SK-N-SH (cell line): ENCODE measurements at regions not wholly inside any gene's neighbourhood (a gene's known extent, or its start where the extent isn't known, plus 50 kb on each side); places are given as distances from the start of the nearest gene placed in this dataset.

Experiments used
- CTCF ChIA-PET: fragments of 300-600, 350-600 bp; formaldehyde crosslinking; extraction: SDS; loops from one replicate; lab custom pipeline; 2021; lab: Yijun Ruan, JAX
- POLR2A ChIA-PET: fragments of 350-600 bp; sonication (Branson Sonifier 250); formaldehyde crosslinking; extraction: SDS; loops from one replicate; lab custom pipeline; 2020; ENCODE audit warnings: antibody characterized with exemption, inconsistent platforms; lab: Yijun Ruan, JAX
- DNase-seq: peaks from one replicate; pipeline ENCODE4 v3.0.0; 2012
- H2AFZ ChIP-seq: fragments of 200-600 bp; sonication (generic); 2 replicates; pipeline ENCODE4 v1.8.1; 2016; ENCODE audit warnings: antibody characterized with exemption, mild to moderate bottlenecking, low read depth
- H3F3A ChIP-seq: fragments of 200-600 bp; sonication (generic); replicated peaks from 2 replicates; pipeline ENCODE3; 2016; ENCODE audit warnings: antibody characterized with exemption, mild to moderate bottlenecking; ENCODE audit not compliant: insufficient read depth
- H3K27ac ChIP-seq, 2 experiments: fragments of 200-500 bp in 1 of 2; fragments of 200-600 bp in 1 of 2; sonication (Bioruptor generic) in 1 of 2; sonication (generic), shearing (Covaris generic) in 1 of 2; 2 replicates each; pipeline versions ENCODE4 v1.5.1 to v1.6.1; 2014 to 2016; ENCODE audit warnings: low read depth in 2 of 2, inconsistent platforms in 1 of 2, low read length in 1 of 2, mild to moderate bottlenecking in 1 of 2, mixed read lengths in 1 of 2
- H3K27me3 ChIP-seq: fragments of 200-600 bp; sonication (generic), shearing (Covaris generic); 2 replicates; pipeline ENCODE4 v1.6.1; 2016; ENCODE audit warnings: mixed run types; ENCODE audit not compliant: insufficient read depth
- H3K36me3 ChIP-seq, 2 experiments: fragments of 200-500 bp in 1 of 2; fragments of 200-600 bp in 1 of 2; sonication (Bioruptor generic) in 1 of 2; sonication (generic) in 1 of 2; replicated peaks in 1 of 2; 2 replicates each; pipeline versions ENCODE3 to v1.5.1; 2014 to 2016; ENCODE audit warnings: low read length in 1 of 2, mild to moderate bottlenecking in 1 of 2; ENCODE audit not compliant: insufficient read depth in 2 of 2, control insufficient read depth in 1 of 2
- H3K4me1 ChIP-seq, 2 experiments: fragments of 200-500 bp in 1 of 2; fragments of 200-600 bp in 1 of 2; sonication (Bioruptor generic) in 1 of 2; sonication (generic), shearing (Covaris generic) in 1 of 2; 2 replicates each; pipeline versions ENCODE4 v1.5.1 to v1.6.1; 2014 to 2016; ENCODE audit warnings: low read depth in 1 of 2, low read length in 1 of 2, mixed run types in 1 of 2; ENCODE audit not compliant: insufficient read depth in 2 of 2, control insufficient read depth in 1 of 2
- H3K4me2 ChIP-seq: fragments of 200-600 bp; sonication (generic), shearing (Covaris generic); 2 replicates; pipeline ENCODE4 v1.6.1; 2017; ENCODE audit warnings: mixed run types
- H3K4me3 ChIP-seq, 2 experiments: fragments of 200-500 bp in 1 of 2; fragments of 200-600 bp in 1 of 2; sonication (Bioruptor generic) in 1 of 2; sonication (generic), shearing (Covaris generic) in 1 of 2; 2 replicates each; pipeline versions ENCODE4 v1.5.1 to v1.8.1; 2014 to 2016; ENCODE audit warnings: low read depth in 2 of 2, inconsistent platforms in 1 of 2, low read length in 1 of 2, mild to moderate bottlenecking in 1 of 2, mixed read lengths in 1 of 2, moderate library complexity in 1 of 2
- H3K79me2 ChIP-seq: fragments of 200-600 bp; sonication (generic); 2 replicates; pipeline ENCODE4 v1.8.1; 2017; ENCODE audit warnings: mild to moderate bottlenecking; ENCODE audit not compliant: insufficient read depth
- H3K9ac ChIP-seq: fragments of 200-600 bp; sonication (generic); 2 replicates; pipeline ENCODE4 v1.6.1; 2017; ENCODE audit warnings: mixed run types
- H3K9me2 ChIP-seq: fragments of 200-600 bp; sonication (generic); 2 replicates; pipeline ENCODE4 v1.6.1; 2017; ENCODE audit warnings: mixed run types
- H3K9me3 ChIP-seq: fragments of 200-600 bp; sonication (generic); 2 replicates; pipeline ENCODE4 v1.6.1; 2017; ENCODE audit warnings: mixed run types, mild to moderate bottlenecking, moderate library complexity
- H4K20me1 ChIP-seq: fragments of 200-600 bp; sonication (generic); 2 replicates; pipeline ENCODE4 v1.6.1; 2017; ENCODE audit warnings: mild to moderate bottlenecking, mixed run types; ENCODE audit not compliant: insufficient read depth
- ELF1 ChIP-seq: IDR thresholded peaks from 2 replicates; pipeline ENCODE4 v1.4.0; 2012
- EP300 ChIP-seq, 2 experiments: IDR thresholded peaks; 2 replicates each; pipeline versions ENCODE4 v1.4.0 to v1.6.1; 2012; ENCODE audit warnings: borderline replicate concordance in 1 of 2, low read depth in 1 of 2, low read length in 1 of 2
- FOSL2 ChIP-seq: IDR thresholded peaks from 2 replicates; pipeline ENCODE4 v1.4.0; 2012; ENCODE audit warnings: low read depth, mild to moderate bottlenecking, moderate library complexity, borderline replicate concordance
- GABPA ChIP-seq: IDR thresholded peaks from 2 replicates; pipeline ENCODE4 v1.4.0; 2012; ENCODE audit warnings: low read depth, mild to moderate bottlenecking
- GATA2 ChIP-seq: sonication (generic); formaldehyde crosslinking; IDR thresholded peaks from 2 replicates; pipeline ENCODE4 v1.5.0; 2020; ENCODE audit warnings: mild to moderate bottlenecking, missing genetic modification reagents
- MEF2A ChIP-seq: IDR thresholded peaks from 2 replicates; pipeline ENCODE4 v1.4.0; 2012; ENCODE audit warnings: low read depth, borderline replicate concordance
- NFIC ChIP-seq: IDR thresholded peaks from 2 replicates; pipeline ENCODE4 v1.4.0; 2012; ENCODE audit warnings: borderline replicate concordance
- NRF1 ChIP-seq: IDR thresholded peaks from 2 replicates; pipeline ENCODE4 v1.6.1; 2012; ENCODE audit warnings: low read depth, mild to moderate bottlenecking, low read length
- POLR2AphosphoS5 ChIP-seq: IDR thresholded peaks from 2 replicates; pipeline ENCODE4 v1.6.1; 2012; ENCODE audit warnings: low read depth, low read length
- RAD21 ChIP-seq: IDR thresholded peaks from 2 replicates; pipeline ENCODE4 v1.6.1; 2012; ENCODE audit warnings: mild to moderate bottlenecking, low read length
- RCOR1 ChIP-seq: fragments of 150-350 bp; IDR thresholded peaks from 2 replicates; pipeline ENCODE4 v1.6.1; 2017; ENCODE audit warnings: antibody characterized with exemption, low read length
- TAF1 ChIP-seq: IDR thresholded peaks from 2 replicates; pipeline ENCODE4 v1.6.1; 2012; ENCODE audit warnings: low read depth, mild to moderate bottlenecking, low read length, moderate library complexity, borderline replicate concordance
- TEAD4 ChIP-seq: IDR thresholded peaks from 2 replicates; pipeline ENCODE4 v1.4.0; 2012; ENCODE audit warnings: mild to moderate bottlenecking, borderline replicate concordance; ENCODE audit not compliant: insufficient read depth
- USF2 ChIP-seq: fragments of 150-350 bp; IDR thresholded peaks from 2 replicates; pipeline ENCODE4 v1.6.1; 2017; ENCODE audit warnings: antibody characterized with exemption, low read length, low read depth, borderline replicate concordance
- WGBS: methylation state at CpG from one replicate; pipeline ENCODE4 v1.1.6; 2017; ENCODE audit warnings: low lambda C conversion rate; 5-methylcytosine and 5-hydroxymethylcytosine counted together
- TF ChIP-seq, protein P1 (sequence below): IDR thresholded peaks from 2 replicates; pipeline ENCODE4 v1.6.1; 2012; ENCODE audit warnings: mild to moderate bottlenecking, low read depth, low read length, moderate library complexity
- TF ChIP-seq, protein P2 (sequence below): IDR thresholded peaks from 2 replicates; pipeline ENCODE4 v1.4.0; 2012; ENCODE audit warnings: low read depth, borderline replicate concordance
- TF ChIP-seq, protein P3 (sequence below): fragments of 200-600 bp; sonication (generic); IDR thresholded peaks from 2 replicates; pipeline ENCODE4 v1.6.1; 2017; ENCODE audit warnings: antibody characterized with exemption, mild to moderate bottlenecking, moderate library complexity
- TF ChIP-seq, protein P4 (sequence below): IDR thresholded peaks from 2 replicates; pipeline ENCODE4 v1.4.0; 2012; ENCODE audit warnings: low read depth, borderline replicate concordance

GRCh38 chr10:76727038-76727437 lies 910.6 kb downstream of the KCNMA1 start:
- POLR2A ChIA-PET = no interaction called here
- Histone ChIP-seq H3K4me2 (no peak overlapping the region), H3K79me2 (no peaks in the 10 kb centered on the region), H4K20me1 (no peaks in the 10 kb centered on the region), H3K9me2 (no peaks in the 10 kb centered on the region), H3K36me3 (no peaks in the 10 kb centered on the region), H3F3A (no peaks in the 10 kb centered on the region), H3K27me3 (no peaks in the 10 kb centered on the region), H3K27ac (no peak overlapping the region), H2AFZ (no peak overlapping the region), H3K4me3 (no peak overlapping the region), H3K4me1 (no peaks in the 10 kb centered on the region; a peak in 1 of 4 replicates), H3K9me3 (no peaks in the 10 kb centered on the region), H3K9ac (no peak overlapping the region)
- TF ChIP-seq RCOR1 = no peak
- TF ChIP-seq GABPA = no peak
- TF ChIP-seq ELF1 = no peak
- TF ChIP-seq, protein P1, sequence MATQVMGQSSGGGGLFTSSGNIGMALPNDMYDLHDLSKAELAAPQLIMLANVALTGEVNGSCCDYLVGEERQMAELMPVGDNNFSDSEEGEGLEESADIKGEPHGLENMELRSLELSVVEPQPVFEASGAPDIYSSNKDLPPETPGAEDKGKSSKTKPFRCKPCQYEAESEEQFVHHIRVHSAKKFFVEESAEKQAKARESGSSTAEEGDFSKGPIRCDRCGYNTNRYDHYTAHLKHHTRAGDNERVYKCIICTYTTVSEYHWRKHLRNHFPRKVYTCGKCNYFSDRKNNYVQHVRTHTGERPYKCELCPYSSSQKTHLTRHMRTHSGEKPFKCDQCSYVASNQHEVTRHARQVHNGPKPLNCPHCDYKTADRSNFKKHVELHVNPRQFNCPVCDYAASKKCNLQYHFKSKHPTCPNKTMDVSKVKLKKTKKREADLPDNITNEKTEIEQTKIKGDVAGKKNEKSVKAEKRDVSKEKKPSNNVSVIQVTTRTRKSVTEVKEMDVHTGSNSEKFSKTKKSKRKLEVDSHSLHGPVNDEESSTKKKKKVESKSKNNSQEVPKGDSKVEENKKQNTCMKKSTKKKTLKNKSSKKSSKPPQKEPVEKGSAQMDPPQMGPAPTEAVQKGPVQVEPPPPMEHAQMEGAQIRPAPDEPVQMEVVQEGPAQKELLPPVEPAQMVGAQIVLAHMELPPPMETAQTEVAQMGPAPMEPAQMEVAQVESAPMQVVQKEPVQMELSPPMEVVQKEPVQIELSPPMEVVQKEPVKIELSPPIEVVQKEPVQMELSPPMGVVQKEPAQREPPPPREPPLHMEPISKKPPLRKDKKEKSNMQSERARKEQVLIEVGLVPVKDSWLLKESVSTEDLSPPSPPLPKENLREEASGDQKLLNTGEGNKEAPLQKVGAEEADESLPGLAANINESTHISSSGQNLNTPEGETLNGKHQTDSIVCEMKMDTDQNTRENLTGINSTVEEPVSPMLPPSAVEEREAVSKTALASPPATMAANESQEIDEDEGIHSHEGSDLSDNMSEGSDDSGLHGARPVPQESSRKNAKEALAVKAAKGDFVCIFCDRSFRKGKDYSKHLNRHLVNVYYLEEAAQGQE = no peak
- TF ChIP-seq, protein P2, sequence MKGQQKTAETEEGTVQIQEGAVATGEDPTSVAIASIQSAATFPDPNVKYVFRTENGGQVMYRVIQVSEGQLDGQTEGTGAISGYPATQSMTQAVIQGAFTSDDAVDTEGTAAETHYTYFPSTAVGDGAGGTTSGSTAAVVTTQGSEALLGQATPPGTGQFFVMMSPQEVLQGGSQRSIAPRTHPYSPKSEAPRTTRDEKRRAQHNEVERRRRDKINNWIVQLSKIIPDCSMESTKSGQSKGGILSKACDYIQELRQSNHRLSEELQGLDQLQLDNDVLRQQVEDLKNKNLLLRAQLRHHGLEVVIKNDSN = no peak
- TF ChIP-seq NFIC = no peak
- TF ChIP-seq TEAD4 = no peak
- TF ChIP-seq EP300 (IDR thresholded peaks at IDR 0.05; ENCODE audit: borderline replicate concordance in 1 of 2, low read depth in 1 of 2, low read length in 1 of 2) = no peak
- no peak for TF ChIP-seq NRF1
- TF ChIP-seq MEF2A = no peak
- TF ChIP-seq POLR2AphosphoS5 = no peak
- CTCF ChIA-PET = no interaction called here
- DNase-seq = no peak
- 71% methylated on average over 2 of the region's 2 CpGs for WGBS

- Histone ChIP-seq H3K4me3 (no peak overlapping the region), H3K4me1 (no peaks in the 10 kb centered on the region), H3K9me2 (no peaks in the 10 kb centered on the region), H3F3A (no peaks in the 10 kb centered on the region), H3K27ac (no peak overlapping the region), H3K4me2 (no peak overlapping the region), H3K27me3 (no peaks in the 10 kb centered on the region), H2AFZ (no peak overlapping the region), H4K20me1 (no peaks in the 10 kb centered on the region), H3K9me3 (no peaks in the 10 kb centered on the region), H3K9ac (no peak overlapping the region), H3K36me3 (no peaks in the 10 kb centered on the region), H3K79me2 (no peaks in the 10 kb centered on the region)
- WGBS = 61% methylated on average over 9 of the region's 9 CpGs
- CTCF ChIA-PET = no interaction called here
- DNase-seq = no peak
- TF ChIP-seq USF2 (no peak), TEAD4 (no peak), RAD21 (no peak), GABPA (no peak), FOSL2 (no peak), NRF1 (no peak), GATA2 (CRISPR knock-in tag) (no peak), TAF1 (no peak)
- TF ChIP-seq, protein P2 = no peak
- TF ChIP-seq, protein P3, sequence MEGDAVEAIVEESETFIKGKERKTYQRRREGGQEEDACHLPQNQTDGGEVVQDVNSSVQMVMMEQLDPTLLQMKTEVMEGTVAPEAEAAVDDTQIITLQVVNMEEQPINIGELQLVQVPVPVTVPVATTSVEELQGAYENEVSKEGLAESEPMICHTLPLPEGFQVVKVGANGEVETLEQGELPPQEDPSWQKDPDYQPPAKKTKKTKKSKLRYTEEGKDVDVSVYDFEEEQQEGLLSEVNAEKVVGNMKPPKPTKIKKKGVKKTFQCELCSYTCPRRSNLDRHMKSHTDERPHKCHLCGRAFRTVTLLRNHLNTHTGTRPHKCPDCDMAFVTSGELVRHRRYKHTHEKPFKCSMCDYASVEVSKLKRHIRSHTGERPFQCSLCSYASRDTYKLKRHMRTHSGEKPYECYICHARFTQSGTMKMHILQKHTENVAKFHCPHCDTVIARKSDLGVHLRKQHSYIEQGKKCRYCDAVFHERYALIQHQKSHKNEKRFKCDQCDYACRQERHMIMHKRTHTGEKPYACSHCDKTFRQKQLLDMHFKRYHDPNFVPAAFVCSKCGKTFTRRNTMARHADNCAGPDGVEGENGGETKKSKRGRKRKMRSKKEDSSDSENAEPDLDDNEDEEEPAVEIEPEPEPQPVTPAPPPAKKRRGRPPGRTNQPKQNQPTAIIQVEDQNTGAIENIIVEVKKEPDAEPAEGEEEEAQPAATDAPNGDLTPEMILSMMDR = no peak
- TF ChIP-seq, protein P4, sequence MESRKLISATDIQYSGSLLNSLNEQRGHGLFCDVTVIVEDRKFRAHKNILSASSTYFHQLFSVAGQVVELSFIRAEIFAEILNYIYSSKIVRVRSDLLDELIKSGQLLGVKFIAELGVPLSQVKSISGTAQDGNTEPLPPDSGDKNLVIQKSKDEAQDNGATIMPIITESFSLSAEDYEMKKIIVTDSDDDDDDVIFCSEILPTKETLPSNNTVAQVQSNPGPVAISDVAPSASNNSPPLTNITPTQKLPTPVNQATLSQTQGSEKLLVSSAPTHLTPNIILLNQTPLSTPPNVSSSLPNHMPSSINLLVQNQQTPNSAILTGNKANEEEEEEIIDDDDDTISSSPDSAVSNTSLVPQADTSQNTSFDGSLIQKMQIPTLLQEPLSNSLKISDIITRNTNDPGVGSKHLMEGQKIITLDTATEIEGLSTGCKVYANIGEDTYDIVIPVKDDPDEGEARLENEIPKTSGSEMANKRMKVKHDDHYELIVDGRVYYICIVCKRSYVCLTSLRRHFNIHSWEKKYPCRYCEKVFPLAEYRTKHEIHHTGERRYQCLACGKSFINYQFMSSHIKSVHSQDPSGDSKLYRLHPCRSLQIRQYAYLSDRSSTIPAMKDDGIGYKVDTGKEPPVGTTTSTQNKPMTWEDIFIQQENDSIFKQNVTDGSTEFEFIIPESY = no peak
- POLR2A ChIA-PET = no interaction called here
These were observed 913.8 kb downstream of the KCNMA1 start for GRCh38 chr10:76723844-76724243.
